Activated CD8-positive, alpha-beta memory T cell treated with anti-CD3 and anti-CD28 coated beads, Interleukin-2, amount 10 ng/mL, durations not matched to agents 7 days and 5 days (primary cell): ENCODE measurements at regions not wholly inside any gene's neighbourhood (a gene's known extent, or its start where the extent isn't known, plus 50 kb on each side); places are given as distances from the start of the nearest gene placed in this dataset.

Experiments
- ATAC-seq: fragments of 150-1000 bp; cut with Tn5 transposase; one replicate; pipeline ENCODE4 v1.10.0; 2021; ENCODE audit warnings: moderate library complexity
- CTCF ChIA-PET: fragments of 350-600 bp; sonication (Branson Sonifier 250); formaldehyde crosslinking; loops from one replicate; lab custom pipeline; 2021; ENCODE audit warnings: antibody characterized with exemption; lab: Charles Lee
- DNase-seq: peaks from one replicate; pipeline ENCODE4 v3.0.0-alpha.2; 2020
- H3K27ac Mint-ChIP-seq: one replicate; pipeline ENCODE4 v1.8.0; 2021; ENCODE audit warnings: mild to moderate bottlenecking, mixed read lengths
- H3K27me3 Mint-ChIP-seq: one replicate; pipeline ENCODE4 v1.8.0; 2021; ENCODE audit warnings: mixed read lengths
- H3K36me3 Mint-ChIP-seq: one replicate; pipeline ENCODE4 v1.8.0; 2021; ENCODE audit warnings: mild to moderate bottlenecking, mixed read lengths
- H3K4me1 Mint-ChIP-seq: one replicate; pipeline ENCODE4 v1.8.0; 2021; ENCODE audit warnings: mixed read lengths
- H3K4me3 Mint-ChIP-seq: one replicate; pipeline ENCODE4 v1.8.0; 2021; ENCODE audit warnings: mild to moderate bottlenecking, moderate library complexity, mixed read lengths
- H3K9me3 Mint-ChIP-seq: one replicate; pipeline ENCODE4 v1.8.0; 2022; ENCODE audit warnings: low read depth, mixed read lengths

DNA sequence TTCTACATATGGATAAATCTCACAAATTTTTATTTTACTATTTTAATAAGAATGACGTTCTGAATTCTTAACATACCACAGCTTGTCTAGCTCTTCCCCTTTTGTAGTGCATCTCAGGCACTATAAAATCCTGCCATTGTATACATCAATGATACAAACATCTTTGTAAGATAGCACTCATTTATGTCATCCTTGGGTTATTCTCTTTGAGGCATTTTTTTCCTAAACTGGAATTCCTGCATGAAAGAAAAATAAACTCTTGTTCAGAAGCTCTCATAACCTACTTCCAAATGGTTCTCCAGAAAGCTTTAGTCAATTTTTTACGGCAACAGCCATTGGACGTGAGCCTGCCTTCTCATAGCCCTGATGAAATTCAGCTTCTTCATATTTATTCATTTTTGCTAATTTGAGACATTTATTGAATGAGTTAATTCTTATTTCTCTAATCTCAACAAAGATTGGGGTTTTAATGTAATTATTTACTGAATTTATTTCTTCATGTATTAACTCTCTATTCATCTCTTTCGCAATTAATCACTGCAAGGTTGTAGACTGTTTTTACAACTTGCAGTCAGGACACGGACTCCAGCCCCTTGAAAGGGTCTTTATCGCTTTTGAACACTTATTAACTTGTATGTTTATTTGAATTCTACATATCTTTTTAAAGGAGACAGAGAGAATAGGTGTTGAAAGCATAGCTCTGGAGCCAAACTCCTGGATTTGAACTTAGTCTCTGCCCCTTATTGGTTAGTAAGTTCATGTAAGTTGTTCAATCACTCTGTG, 57.6 kb upstream of the PARD3B start:
- ATAC-seq (no peak), DNase-seq (no peak)
- Mint-ChIP-seq H3K4me3 (no peak overlapping the region), H3K36me3 (no peaks in the 10 kb centered on the region), H3K4me1 (no peaks in the 10 kb centered on the region), H3K27me3 (peaks cover 3% of the 10 kb centered on the region), H3K27ac (no peak overlapping the region), H3K9me3 (no peaks in the 10 kb centered on the region)
- CTCF ChIA-PET = no interaction called here

DNA sequence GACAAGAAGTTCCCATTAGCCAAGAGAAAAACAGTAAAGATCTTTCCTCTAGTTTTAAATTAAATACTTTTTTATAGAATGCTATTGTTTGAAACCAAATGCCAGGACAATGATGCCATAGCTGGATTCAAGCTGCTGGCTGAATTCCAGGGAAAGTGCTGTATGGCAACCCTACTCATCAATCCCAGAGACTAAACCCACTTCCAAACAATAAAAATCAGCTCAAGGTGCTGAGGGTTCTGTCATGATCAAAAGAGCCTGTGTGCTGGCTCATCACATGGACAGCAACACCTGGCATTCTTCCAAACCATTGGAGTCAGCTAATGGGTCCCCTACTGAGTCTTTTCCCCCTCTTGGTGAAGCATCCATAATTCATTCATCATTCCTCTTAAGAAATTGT, 53.7 kb upstream of the PARD3B start:
- H3K36me3 Mint-ChIP-seq = no peaks in the 10 kb centered on the region

DNA sequence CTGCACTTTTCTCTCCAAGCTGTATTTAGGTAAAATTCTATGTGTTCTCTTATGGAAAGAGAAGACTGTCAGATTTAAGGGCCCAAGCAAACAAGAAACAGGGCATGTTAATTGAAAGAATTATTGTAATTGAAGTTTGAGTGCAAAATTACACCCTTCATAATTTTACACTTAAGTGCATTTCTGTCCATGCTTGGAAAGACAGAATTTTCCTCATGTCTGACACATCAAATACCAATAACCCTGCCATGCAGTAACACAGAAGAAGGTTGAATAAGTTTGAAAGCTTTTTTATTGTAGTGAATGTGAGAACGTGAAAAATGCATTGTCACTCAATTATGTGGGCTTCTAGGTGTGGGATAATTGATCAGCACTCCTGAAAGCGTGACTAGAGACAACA, 52.9 kb upstream of the PARD3B start:
- DNase-seq = no peak
- Mint-ChIP-seq H3K4me1 (no peaks in the 10 kb centered on the region), H3K27ac (no peak overlapping the region), H3K4me3 (no peak overlapping the region), H3K36me3 (no peaks in the 10 kb centered on the region), H3K9me3 (no peaks in the 10 kb centered on the region), H3K27me3 (peaks cover 8% of the 10 kb centered on the region)
- CTCF ChIA-PET = no interaction called here
- no peak for ATAC-seq

More for the DNA sequence above, 53.7 kb upstream of the PARD3B start:
- no peak overlapping the region for H3K27ac Mint-ChIP-seq
- no peak for DNase-seq
- ATAC-seq = no peak
- no peak overlapping the region for H3K4me3 Mint-ChIP-seq
- H3K27me3 Mint-ChIP-seq = peaks cover 8% of the 10 kb centered on the region
- H3K4me1 Mint-ChIP-seq = no peaks in the 10 kb centered on the region
- no peaks in the 10 kb centered on the region for H3K9me3 Mint-ChIP-seq
- CTCF ChIA-PET = no interaction called here

DNA sequence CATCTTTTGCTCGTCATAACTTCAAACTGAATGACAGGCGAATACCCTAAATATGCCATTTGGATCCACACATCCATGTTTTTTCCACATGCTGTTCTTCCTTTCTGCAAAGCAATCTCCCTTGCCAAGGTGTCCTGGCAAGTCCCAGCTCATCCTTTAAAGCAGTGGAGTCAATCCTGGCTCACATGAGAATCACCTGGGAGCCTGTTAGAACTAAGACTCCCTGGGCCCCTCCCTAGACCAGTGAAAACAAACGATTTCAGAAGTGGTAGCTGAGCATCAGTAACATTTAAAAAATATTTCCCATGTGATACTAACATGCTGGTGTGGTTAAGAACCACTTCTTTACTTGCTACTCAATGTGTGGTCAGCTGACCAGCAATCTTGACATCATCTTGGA, 50.6 kb upstream of the PARD3B start:
- H3K9me3 Mint-ChIP-seq = no peaks in the 10 kb centered on the region
- peaks cover 8% of the 10 kb centered on the region for H3K27me3 Mint-ChIP-seq
- H3K4me1 Mint-ChIP-seq = no peaks in the 10 kb centered on the region
- ATAC-seq (no peak), DNase-seq (no peak)
- H3K4me3 Mint-ChIP-seq = no peak overlapping the region
- CTCF ChIA-PET = no interaction called here
- no peaks in the 10 kb centered on the region for H3K36me3 Mint-ChIP-seq
- no peak overlapping the region for H3K27ac Mint-ChIP-seq

DNA sequence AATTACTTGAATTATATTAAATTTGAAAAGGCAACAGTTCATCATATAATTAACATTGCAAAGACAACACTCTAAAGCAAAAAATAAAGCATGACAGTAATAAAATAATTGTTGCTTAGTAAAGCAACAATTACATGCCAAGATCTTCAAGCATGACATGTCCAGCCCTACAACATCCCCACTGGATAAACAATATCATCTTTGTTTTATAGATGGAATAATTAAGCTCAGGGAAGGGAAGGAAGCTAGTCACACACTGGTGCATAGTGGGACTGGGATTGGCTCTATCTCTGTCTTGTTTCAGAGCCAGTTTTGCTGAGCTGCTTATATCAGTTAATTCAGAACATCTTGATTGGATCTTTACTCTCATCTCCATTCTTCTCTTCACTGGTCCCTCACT, 49.9 kb upstream of the PARD3B start:
- no peaks in the 10 kb centered on the region for H3K36me3 Mint-ChIP-seq
- H3K9me3 Mint-ChIP-seq = no peaks in the 10 kb centered on the region
- no peaks in the 10 kb centered on the region for H3K4me1 Mint-ChIP-seq
- DNase-seq (no peak), ATAC-seq (no peak)
- peaks cover 8% of the 10 kb centered on the region for H3K27me3 Mint-ChIP-seq
- no peak overlapping the region for H3K4me3 Mint-ChIP-seq
- CTCF ChIA-PET = no interaction called here
- H3K27ac Mint-ChIP-seq = no peak overlapping the region
